PC-9 (cell line): ENCODE measurements at regions not wholly inside any gene's neighbourhood (a gene's known extent, or its start where the extent isn't known, plus 50 kb on each side); places are given as distances from the start of the nearest gene placed in this dataset.

Experiments
- EZH2 ChIP-seq: fragments of 200-600 bp; sonication (generic); IDR thresholded peaks from 2 replicates; pipeline ENCODE4 v1.8.0; 2017; ENCODE audit warnings: antibody characterized with exemption, low read depth
- TF ChIP-seq, protein P1 (sequence below): fragments of 200-600 bp; sonication (generic); conservative IDR thresholded peaks from 2 replicates; pipeline ENCODE4 v1.6.1; 2017; ENCODE audit warnings: mixed run types, antibody characterized with exemption, mild to moderate bottlenecking, moderate library complexity

DNA sequence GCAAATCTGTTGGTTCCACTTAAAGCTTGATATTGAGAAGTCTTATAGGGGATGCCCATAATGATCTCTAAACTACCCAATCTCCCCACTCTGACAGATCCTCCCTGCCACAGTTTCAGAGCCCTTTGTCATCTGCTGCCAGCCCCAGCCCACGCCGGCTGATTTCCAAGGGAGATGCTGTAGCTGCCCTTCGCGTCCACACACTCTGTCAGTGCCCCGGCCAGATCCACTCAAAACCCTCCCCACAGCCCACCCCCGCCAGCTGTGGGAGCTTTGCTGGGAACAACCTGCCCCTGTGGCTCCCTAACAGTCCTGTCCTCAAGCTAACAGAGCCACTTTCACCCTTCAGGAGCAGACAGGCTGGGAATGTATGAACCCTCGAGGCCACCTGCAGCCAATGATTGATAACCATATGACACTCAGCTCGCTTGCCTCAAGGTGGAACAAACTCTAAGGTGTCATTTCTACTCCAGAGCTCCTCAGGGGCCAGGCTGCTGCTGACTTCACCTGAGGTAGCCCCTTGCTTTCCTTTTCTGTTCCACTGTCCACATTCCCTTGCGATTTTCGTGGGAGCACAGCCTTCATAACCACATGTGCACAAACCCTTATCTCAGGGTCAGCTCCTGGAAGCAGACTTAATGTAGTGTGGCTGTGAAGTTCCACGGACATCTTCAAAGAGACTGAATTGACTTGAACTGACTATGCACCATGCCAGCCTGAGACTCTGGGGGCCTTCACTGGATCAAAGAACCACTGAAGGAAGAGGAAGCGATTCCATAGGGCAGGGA lies 92.6 kb upstream of the LGALSL start:
- TF ChIP-seq, protein P1, sequence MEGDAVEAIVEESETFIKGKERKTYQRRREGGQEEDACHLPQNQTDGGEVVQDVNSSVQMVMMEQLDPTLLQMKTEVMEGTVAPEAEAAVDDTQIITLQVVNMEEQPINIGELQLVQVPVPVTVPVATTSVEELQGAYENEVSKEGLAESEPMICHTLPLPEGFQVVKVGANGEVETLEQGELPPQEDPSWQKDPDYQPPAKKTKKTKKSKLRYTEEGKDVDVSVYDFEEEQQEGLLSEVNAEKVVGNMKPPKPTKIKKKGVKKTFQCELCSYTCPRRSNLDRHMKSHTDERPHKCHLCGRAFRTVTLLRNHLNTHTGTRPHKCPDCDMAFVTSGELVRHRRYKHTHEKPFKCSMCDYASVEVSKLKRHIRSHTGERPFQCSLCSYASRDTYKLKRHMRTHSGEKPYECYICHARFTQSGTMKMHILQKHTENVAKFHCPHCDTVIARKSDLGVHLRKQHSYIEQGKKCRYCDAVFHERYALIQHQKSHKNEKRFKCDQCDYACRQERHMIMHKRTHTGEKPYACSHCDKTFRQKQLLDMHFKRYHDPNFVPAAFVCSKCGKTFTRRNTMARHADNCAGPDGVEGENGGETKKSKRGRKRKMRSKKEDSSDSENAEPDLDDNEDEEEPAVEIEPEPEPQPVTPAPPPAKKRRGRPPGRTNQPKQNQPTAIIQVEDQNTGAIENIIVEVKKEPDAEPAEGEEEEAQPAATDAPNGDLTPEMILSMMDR = no peak
- no peak for TF ChIP-seq EZH2
